ENCODE measurements at regions not wholly inside any gene's neighbourhood (a gene's known extent, or its start where the extent isn't known, plus 50 kb on each side); places are given as distances from the start of the nearest gene placed in this dataset.
A peak's percentile ranks its signal among the peaks of the same experiment; 100 is the strongest.

- no peak overlapping the region for H3K27ac ChIP-seq
- TF ChIP-seq CTCF (conservative IDR thresholded peaks at IDR 0.05; ENCODE audit: low read depth): no peak
- POLR2A ChIA-PET (ENCODE audit: low non-redundant PET): no interaction called here
- CTCF ChIA-PET: interaction anchor here (1.2 kb wide), 1 partner anchor 405 kb away, joined by 5 read pairs; no protein-coding TSS in a partner anchor
- DNase-seq (ENCODE audit: low spot score): no peak
Observed at GRCh38 chrX:69232945-69233344, 67.7 kb upstream of the PJA1 start.

- ChIA-PET POLR2A (ENCODE audit: low non-redundant PET) (no interaction called here), CTCF (interaction anchor here (1.2 kb wide), 1 partner anchor 404 kb away, joined by 5 read pairs; no protein-coding TSS in a partner anchor)
- peak; percentile 4 for DNase-seq (ENCODE audit: low spot score)
- no peak overlapping the region for H3K27ac ChIP-seq
- TF ChIP-seq CTCF (conservative IDR thresholded peaks at IDR 0.05; ENCODE audit: low read depth): no peak
Observed at GRCh38 chrX:69231903-69232302, 66.7 kb upstream of the PJA1 start.

GRCh38 chrX:69229436-69229835 is 64.2 kb upstream of the PJA1 start:
- ChIA-PET CTCF (no interaction called here), POLR2A (ENCODE audit: low non-redundant PET) (no interaction called here)
- no peak for DNase-seq (ENCODE audit: low spot score)
- H3K27ac ChIP-seq: no peak overlapping the region
- no peak for TF ChIP-seq CTCF (conservative IDR thresholded peaks at IDR 0.05; ENCODE audit: low read depth)

GRCh38 chrX:69228732-69229131 is 63.5 kb upstream of the PJA1 start:
- no peak overlapping the region for H3K27ac ChIP-seq
- TF ChIP-seq CTCF (conservative IDR thresholded peaks at IDR 0.05; ENCODE audit: low read depth): no peak
- ChIA-PET CTCF (no interaction called here), POLR2A (ENCODE audit: low non-redundant PET) (no interaction called here)
- DNase-seq (ENCODE audit: low spot score): no peak

- no peak overlapping the region for H3K27ac ChIP-seq
- CTCF ChIA-PET: no interaction called here
- DNase-seq (ENCODE audit: low spot score): no peak
- POLR2A ChIA-PET (ENCODE audit: low non-redundant PET): no interaction called here
- TF ChIP-seq CTCF (conservative IDR thresholded peaks at IDR 0.05; ENCODE audit: low read depth): no peak
Observed at GRCh38 chrX:69226459-69227158, 61.4 kb upstream of the PJA1 start.

GRCh38 chrX:69222103-69223090 is 57.1 kb upstream of the PJA1 start:
- CTCF ChIA-PET: interaction anchor here (0.5 to 2.9 kb wide), 12 partner anchors 9 to 1688 kb away, joined by 3 to 37 read pairs (median 3); partner anchors contain the start of gene EFNB1
- H3K27ac ChIP-seq: peak overlapping the region; percentile 30; the same call in 1 of the 2 replicates
- POLR2A ChIA-PET (ENCODE audit: low non-redundant PET): no interaction called here
- peak; percentile 76 for DNase-seq (ENCODE audit: low spot score)
- TF ChIP-seq CTCF (conservative IDR thresholded peaks at IDR 0.05; ENCODE audit: low read depth): peak; percentile 67
